ENCODE measurements at regions not wholly inside any gene's neighbourhood (a gene's known extent, or its start where the extent isn't known, plus 50 kb on each side); places are given as distances from the start of the nearest gene placed in this dataset.

- TF ChIP-seq CTCF (IDR thresholded peaks at IDR 0.05) (no peak), POLR2AphosphoS5 (IDR thresholded peaks at IDR 0.05; ENCODE audit: insufficient read depth in 1 of 2, low read depth in 1 of 2) (no peak), POLR2A (IDR thresholded peaks at IDR 0.05) (no peak)
Measured at GRCh38 chr3:72633534-72633933, 214.7 kb downstream of the SHQ1 start.

All from vagina (tissue), 2 donors.